ENCODE measurements at regions not wholly inside any gene's neighbourhood (a gene's known extent, or its start where the extent isn't known, plus 50 kb on each side); places are given as distances from the start of the nearest gene placed in this dataset.

DNA sequence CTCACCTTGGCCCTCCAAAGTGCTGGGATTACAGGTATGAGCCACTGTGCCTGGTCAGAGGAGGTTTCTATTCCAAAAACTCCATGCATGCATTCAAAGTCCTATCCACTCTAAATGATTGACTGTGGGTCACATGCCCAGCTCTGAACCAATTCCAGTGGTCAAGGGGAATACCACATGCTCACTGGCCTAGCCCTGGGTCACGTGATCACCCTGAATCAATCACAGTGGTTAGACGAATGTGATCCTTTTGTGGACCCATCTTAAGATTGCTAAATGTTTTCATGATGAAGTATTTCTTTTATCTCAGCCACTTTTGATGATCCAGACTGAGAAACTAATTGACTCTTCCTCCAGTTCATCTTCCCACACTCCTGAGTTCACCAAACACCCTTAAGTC is 475.8 kb downstream of the PREX1 start:
- TF ChIP-seq, protein P1, sequence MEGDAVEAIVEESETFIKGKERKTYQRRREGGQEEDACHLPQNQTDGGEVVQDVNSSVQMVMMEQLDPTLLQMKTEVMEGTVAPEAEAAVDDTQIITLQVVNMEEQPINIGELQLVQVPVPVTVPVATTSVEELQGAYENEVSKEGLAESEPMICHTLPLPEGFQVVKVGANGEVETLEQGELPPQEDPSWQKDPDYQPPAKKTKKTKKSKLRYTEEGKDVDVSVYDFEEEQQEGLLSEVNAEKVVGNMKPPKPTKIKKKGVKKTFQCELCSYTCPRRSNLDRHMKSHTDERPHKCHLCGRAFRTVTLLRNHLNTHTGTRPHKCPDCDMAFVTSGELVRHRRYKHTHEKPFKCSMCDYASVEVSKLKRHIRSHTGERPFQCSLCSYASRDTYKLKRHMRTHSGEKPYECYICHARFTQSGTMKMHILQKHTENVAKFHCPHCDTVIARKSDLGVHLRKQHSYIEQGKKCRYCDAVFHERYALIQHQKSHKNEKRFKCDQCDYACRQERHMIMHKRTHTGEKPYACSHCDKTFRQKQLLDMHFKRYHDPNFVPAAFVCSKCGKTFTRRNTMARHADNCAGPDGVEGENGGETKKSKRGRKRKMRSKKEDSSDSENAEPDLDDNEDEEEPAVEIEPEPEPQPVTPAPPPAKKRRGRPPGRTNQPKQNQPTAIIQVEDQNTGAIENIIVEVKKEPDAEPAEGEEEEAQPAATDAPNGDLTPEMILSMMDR (conservative IDR thresholded peaks at IDR 0.05), result no peak
- no peak for TF ChIP-seq ZFX (IDR thresholded peaks at IDR 0.05)

Data from C4-2B (cell line).